ENCODE measurements at regions not wholly inside any gene's neighbourhood (a gene's known extent, or its start where the extent isn't known, plus 50 kb on each side); places are given as distances from the start of the nearest gene placed in this dataset.

GRCh38 chr4:104728380-104729122, 233.9 kb upstream of the CXXC4 start:
- H3K4me3 ChIP-seq (ENCODE audit: low read length), result no peak overlapping the region
- no peak for DNase-seq
- no peaks in the 10 kb centered on the region for H3K27me3 ChIP-seq (ENCODE audit: control insufficient read depth in 1 of 2, insufficient read depth in 2 of 2, low read length in 2 of 2)
- Mint-ChIP-seq H3K9me3 (no peaks in the 10 kb centered on the region), H3K4me3 (no peak overlapping the region), H3K27ac (no peak overlapping the region), H3K27me3 (no peaks in the 10 kb centered on the region), H3K36me3 (ENCODE audit: low read depth) (no peaks in the 10 kb centered on the region), H3K4me1 (ENCODE audit: low read depth) (no peaks in the 10 kb centered on the region)
- ChIA-PET CTCF (no interaction called here), POLR2A (no interaction called here)
- no peaks in the 10 kb centered on the region for H3K36me3 ChIP-seq (ENCODE audit: insufficient read depth, low read length)
- no peak overlapping the region for H3K27ac ChIP-seq (ENCODE audit: low read depth in 1 of 2, low read length in 2 of 2)
- no peaks in the 10 kb centered on the region for H3K9me3 ChIP-seq (ENCODE audit: control insufficient read depth in 1 of 2, insufficient read depth in 1 of 2, low read length in 2 of 2)
- intact Hi-C loops (cut with DNase I, micrococcal nuclease), result loop anchor here in 1 of 2 experiments (2.0 kb wide), 1 partner anchor 46 kb away; no protein-coding TSS in a partner anchor
- no peak for TF ChIP-seq CTCF (IDR thresholded peaks at IDR 0.05)
- H3K4me1 ChIP-seq (ENCODE audit: insufficient read depth, low read length), result no peaks in the 10 kb centered on the region
- no peak for ATAC-seq (ENCODE audit: poor library complexity)

- H3K9me3 Mint-ChIP-seq, result no peaks in the 10 kb centered on the region
- no peak overlapping the region for H3K27ac Mint-ChIP-seq
- Histone ChIP-seq H3K27ac (ENCODE audit: low read depth in 1 of 2, low read length in 2 of 2) (no peak overlapping the region), H3K9me3 (ENCODE audit: control insufficient read depth in 1 of 2, insufficient read depth in 1 of 2, low read length in 2 of 2) (no peaks in the 10 kb centered on the region), H3K27me3 (ENCODE audit: control insufficient read depth in 1 of 2, insufficient read depth in 2 of 2, low read length in 2 of 2) (no peaks in the 10 kb centered on the region), H3K4me1 (ENCODE audit: insufficient read depth, low read length) (no peaks in the 10 kb centered on the region), H3K36me3 (ENCODE audit: insufficient read depth, low read length) (no peaks in the 10 kb centered on the region), H3K4me3 (ENCODE audit: low read length) (no peak overlapping the region)
- H3K27me3 Mint-ChIP-seq, result no peaks in the 10 kb centered on the region
- TF ChIP-seq CTCF (IDR thresholded peaks at IDR 0.05), result no peak
- H3K4me3 Mint-ChIP-seq, result no peak overlapping the region
- CTCF ChIA-PET, result no interaction called here
- no peaks in the 10 kb centered on the region for H3K36me3 Mint-ChIP-seq (ENCODE audit: low read depth)
- H3K4me1 Mint-ChIP-seq (ENCODE audit: low read depth), result no peaks in the 10 kb centered on the region
- intact Hi-C loops (cut with DNase I, micrococcal nuclease), result no loop called here
- no peak for DNase-seq
- no peak for ATAC-seq (ENCODE audit: poor library complexity)
- POLR2A ChIA-PET, result no interaction called here
Measured at GRCh38 chr4:104732766-104733165, 238.1 kb upstream of the CXXC4 start.

GRCh38 chr4:104735174-104735573, 240.5 kb upstream of the CXXC4 start:
- Mint-ChIP-seq H3K36me3 (ENCODE audit: low read depth) (no peaks in the 10 kb centered on the region), H3K9me3 (no peaks in the 10 kb centered on the region), H3K27ac (no peak overlapping the region), H3K27me3 (no peaks in the 10 kb centered on the region), H3K4me1 (ENCODE audit: low read depth) (no peaks in the 10 kb centered on the region), H3K4me3 (no peak overlapping the region)
- no peak for ATAC-seq (ENCODE audit: poor library complexity)
- no peaks in the 10 kb centered on the region for H3K36me3 ChIP-seq (ENCODE audit: insufficient read depth, low read length)
- intact Hi-C loops (cut with DNase I, micrococcal nuclease), result no loop called here
- ChIA-PET POLR2A (no interaction called here), CTCF (no interaction called here)
- H3K4me3 ChIP-seq (ENCODE audit: low read length), result no peak overlapping the region
- no peak overlapping the region for H3K27ac ChIP-seq (ENCODE audit: low read depth in 1 of 2, low read length in 2 of 2)
- H3K27me3 ChIP-seq (ENCODE audit: control insufficient read depth in 1 of 2, insufficient read depth in 2 of 2, low read length in 2 of 2), result no peaks in the 10 kb centered on the region
- H3K4me1 ChIP-seq (ENCODE audit: insufficient read depth, low read length), result no peaks in the 10 kb centered on the region
- no peaks in the 10 kb centered on the region for H3K9me3 ChIP-seq (ENCODE audit: control insufficient read depth in 1 of 2, insufficient read depth in 1 of 2, low read length in 2 of 2)
- no peak for TF ChIP-seq CTCF (IDR thresholded peaks at IDR 0.05)
- DNase-seq, result no peak

All from CD4-positive, alpha-beta T cell (primary cell).